Left ventricle myocardium inferior (tissue), 1 donor: ENCODE measurements at regions not wholly inside any gene's neighbourhood (a gene's known extent, or its start where the extent isn't known, plus 50 kb on each side); places are given as distances from the start of the nearest gene placed in this dataset.

Experiments used
- DNase-seq: peaks from one replicate; pipeline ENCODE4 v3.0.0-alpha.2; 2020
- H3K27ac ChIP-seq: fragments of 200-600 bp; replicated peaks from 2 replicates; pipeline ENCODE4 v1.8.0; 2021
- H3K27me3 ChIP-seq: fragments of 200-600 bp; 2 replicates; pipeline ENCODE4 v1.8.0; 2021; ENCODE audit warnings: low read depth
- H3K36me3 ChIP-seq: fragments of 200-600 bp; 2 replicates; pipeline ENCODE4 v1.8.0; 2021
- H3K4me1 ChIP-seq: fragments of 200-600 bp; 2 replicates; pipeline ENCODE4 v1.8.0; 2021
- H3K4me3 ChIP-seq: fragments of 200-600 bp; 2 replicates; pipeline ENCODE4 v1.8.0; 2021; ENCODE audit warnings: mild to moderate bottlenecking, moderate library complexity
- H3K9me3 ChIP-seq: fragments of 200-600 bp; replicated peaks from 2 replicates; pipeline ENCODE4 v1.8.0; 2021
- intact Hi-C: fragments of 100-400 bp; cut with micrococcal nuclease; formaldehyde crosslinking; loops from one replicate; pipeline ENCODE4 v1.11.0; 2022
- TF ChIP-seq, protein P1 (sequence below): fragments of 200-600 bp; IDR thresholded peaks from 2 replicates; pipeline ENCODE4 v1.8.0; 2021; ENCODE audit warnings: antibody characterized with exemption, mild to moderate bottlenecking, borderline replicate concordance
- donor health status: DM: no; HTN: yes; CAD: no; lungs with severe emphysema.

DNA sequence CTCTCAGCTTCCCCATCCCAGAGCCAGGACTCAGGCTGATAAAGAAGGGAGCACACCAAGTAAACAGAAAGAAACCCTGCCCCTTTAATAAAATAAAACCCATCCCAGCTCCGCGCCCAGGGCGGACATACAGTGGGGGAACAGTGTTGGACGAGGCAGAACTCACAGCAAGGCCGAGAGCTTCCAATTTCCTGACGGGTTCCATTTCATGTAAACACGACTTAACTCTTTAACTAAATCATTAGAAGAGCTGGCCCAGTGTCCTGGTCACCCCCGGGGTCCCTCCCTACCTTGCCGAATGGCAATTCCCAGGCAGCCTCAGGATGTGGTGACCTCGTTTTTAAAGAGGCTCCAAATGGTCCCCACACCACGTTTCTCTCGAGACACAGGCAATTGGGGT, 340.7 kb downstream of the FOXL1 start:
- DNase-seq: no peak
- H3K9me3 ChIP-seq: peaks cover 29% of the 10 kb centered on the region
- no peaks in the 10 kb centered on the region for H3K36me3 ChIP-seq
- TF ChIP-seq, protein P1, sequence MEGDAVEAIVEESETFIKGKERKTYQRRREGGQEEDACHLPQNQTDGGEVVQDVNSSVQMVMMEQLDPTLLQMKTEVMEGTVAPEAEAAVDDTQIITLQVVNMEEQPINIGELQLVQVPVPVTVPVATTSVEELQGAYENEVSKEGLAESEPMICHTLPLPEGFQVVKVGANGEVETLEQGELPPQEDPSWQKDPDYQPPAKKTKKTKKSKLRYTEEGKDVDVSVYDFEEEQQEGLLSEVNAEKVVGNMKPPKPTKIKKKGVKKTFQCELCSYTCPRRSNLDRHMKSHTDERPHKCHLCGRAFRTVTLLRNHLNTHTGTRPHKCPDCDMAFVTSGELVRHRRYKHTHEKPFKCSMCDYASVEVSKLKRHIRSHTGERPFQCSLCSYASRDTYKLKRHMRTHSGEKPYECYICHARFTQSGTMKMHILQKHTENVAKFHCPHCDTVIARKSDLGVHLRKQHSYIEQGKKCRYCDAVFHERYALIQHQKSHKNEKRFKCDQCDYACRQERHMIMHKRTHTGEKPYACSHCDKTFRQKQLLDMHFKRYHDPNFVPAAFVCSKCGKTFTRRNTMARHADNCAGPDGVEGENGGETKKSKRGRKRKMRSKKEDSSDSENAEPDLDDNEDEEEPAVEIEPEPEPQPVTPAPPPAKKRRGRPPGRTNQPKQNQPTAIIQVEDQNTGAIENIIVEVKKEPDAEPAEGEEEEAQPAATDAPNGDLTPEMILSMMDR: no peak
- no peaks in the 10 kb centered on the region for H3K27me3 ChIP-seq
- H3K4me3 ChIP-seq: no peak overlapping the region
- no peaks in the 10 kb centered on the region for H3K4me1 ChIP-seq
- no peak overlapping the region for H3K27ac ChIP-seq
- intact Hi-C loops: no loop called here

DNA sequence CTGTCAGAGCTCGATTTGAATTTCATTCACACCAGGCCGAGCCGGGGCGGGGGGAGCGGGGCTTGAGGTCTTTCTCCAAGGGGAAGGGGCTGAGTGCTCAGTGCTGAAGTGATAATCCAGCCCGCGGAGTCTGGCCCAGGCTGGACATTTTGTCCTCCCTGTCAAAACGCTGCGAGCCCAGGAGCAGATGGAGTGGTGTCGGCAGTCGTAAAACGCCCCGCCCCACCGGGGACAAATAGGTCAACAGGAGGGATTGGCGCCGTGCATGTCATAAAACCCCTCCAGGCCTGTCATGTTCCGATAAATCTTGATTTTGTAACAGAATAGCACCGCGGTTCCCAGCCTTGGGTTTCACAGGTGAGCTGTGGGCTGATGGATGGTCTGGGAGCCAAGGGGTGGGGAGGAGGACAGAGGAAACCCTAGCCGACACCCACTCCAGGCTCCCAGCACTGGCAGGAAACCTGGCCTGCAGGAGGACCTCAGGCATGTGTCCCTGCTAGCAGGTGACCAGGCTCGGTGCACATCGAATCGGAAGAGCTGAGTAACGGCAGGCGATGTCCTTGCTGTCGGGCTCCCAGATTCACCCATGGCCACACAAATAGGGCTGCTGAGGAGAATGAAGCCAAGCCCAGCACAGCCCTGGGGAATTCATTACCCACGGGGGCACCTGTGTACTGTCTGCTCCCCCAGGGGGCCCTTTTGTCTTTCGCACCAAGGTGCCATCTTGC, 341.4 kb downstream of the FOXL1 start:
- peaks cover under 1% of the 10 kb centered on the region for H3K27me3 ChIP-seq

DNA sequence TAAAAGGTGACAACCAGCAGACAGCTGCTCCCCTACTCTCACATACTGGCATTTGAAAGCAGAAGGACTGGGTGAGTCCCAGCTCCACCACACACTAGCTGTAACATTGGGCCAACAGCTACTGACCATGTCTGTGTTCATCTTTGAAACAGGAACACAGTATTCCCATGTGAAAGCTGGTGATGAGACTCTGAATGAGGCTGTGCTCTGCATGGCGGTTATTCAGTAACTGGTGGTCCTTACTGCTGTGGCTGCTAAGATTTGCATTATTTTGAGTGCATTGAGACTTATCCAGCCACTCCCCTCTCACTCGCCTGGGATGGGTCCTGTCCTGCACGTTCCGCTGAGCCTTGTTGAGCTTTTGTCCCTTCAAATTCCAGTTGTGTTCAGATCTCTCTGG, 342.9 kb downstream of the FOXL1 start:
- DNase-seq: no peak
- no peak overlapping the region for H3K4me3 ChIP-seq
- H3K27ac ChIP-seq: no peak overlapping the region
- peaks cover 16% of the 10 kb centered on the region for H3K27me3 ChIP-seq
- intact Hi-C loops: no loop called here
- peaks cover 29% of the 10 kb centered on the region for H3K9me3 ChIP-seq
- no peaks in the 10 kb centered on the region for H3K4me1 ChIP-seq
- no peaks in the 10 kb centered on the region for H3K36me3 ChIP-seq
- TF ChIP-seq, protein P1: no peak

More for the DNA sequence above, 341.4 kb downstream of the FOXL1 start:
- H3K36me3 ChIP-seq: no peaks in the 10 kb centered on the region
- no peak overlapping the region for H3K27ac ChIP-seq
- H3K4me1 ChIP-seq: no peaks in the 10 kb centered on the region
- DNase-seq: no peak
- peaks cover 29% of the 10 kb centered on the region for H3K9me3 ChIP-seq
- TF ChIP-seq, protein P1: no peak
- intact Hi-C loops: no loop called here
- H3K4me3 ChIP-seq: no peak overlapping the region

DNA sequence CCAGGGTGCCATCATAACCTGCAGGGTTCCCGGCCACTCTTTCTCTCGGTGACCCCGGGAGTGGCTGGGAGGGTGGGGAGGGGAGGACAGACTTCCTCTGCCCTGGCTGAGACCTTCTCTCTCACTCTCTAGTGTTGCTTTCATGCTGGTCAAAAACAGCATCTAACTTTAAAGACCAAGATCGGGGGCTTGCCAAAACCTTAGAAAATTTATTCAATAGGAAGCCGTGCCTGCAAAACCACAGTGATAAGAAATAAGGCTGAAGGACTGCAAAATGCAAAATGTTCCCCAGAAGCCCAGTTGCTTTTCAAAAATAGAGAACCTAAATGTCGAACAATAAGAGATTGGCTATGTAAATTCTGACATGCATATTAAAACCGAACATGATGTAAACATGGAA, 344.0 kb downstream of the FOXL1 start:
- Histone ChIP-seq H3K9me3 (peaks cover 29% of the 10 kb centered on the region), H3K4me3 (no peak overlapping the region), H3K27me3 (peaks cover 25% of the 10 kb centered on the region), H3K36me3 (no peaks in the 10 kb centered on the region), H3K27ac (no peak overlapping the region), H3K4me1 (no peaks in the 10 kb centered on the region)
- intact Hi-C loops: no loop called here
- no peak for DNase-seq
- TF ChIP-seq, protein P1: no peak

DNA sequence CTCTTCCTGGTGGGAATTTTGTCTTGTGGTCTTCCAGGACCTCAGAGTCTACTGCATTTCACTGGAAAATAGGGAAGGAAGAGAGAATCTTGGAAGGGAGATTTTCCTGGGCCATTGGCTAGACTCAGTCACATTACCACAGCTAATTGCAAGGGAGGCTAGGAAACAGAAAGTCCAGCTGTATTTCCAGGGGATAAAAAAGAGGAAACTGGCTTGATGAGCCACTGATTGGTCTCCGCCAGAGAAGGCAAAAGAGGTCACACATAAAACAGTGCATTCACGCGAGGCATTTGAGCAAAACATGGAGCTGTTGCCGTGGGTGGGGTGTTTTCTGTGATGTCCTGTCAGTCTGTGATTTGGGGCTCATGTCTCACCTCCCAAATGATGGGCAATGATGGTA, 345.3 kb downstream of the FOXL1 start:
- H3K27ac ChIP-seq: no peak overlapping the region
- intact Hi-C loops: no loop called here
- no peaks in the 10 kb centered on the region for H3K36me3 ChIP-seq
- peaks cover 29% of the 10 kb centered on the region for H3K9me3 ChIP-seq
- H3K27me3 ChIP-seq: peaks cover 39% of the 10 kb centered on the region
- no peak for DNase-seq
- H3K4me1 ChIP-seq: peaks cover 3% of the 10 kb centered on the region
- no peak overlapping the region for H3K4me3 ChIP-seq
- TF ChIP-seq, protein P1: no peak
